ENCODE measurements at regions not wholly inside any gene's neighbourhood (a gene's known extent, or its start where the extent isn't known, plus 50 kb on each side); places are given as distances from the start of the nearest gene placed in this dataset.

DNA sequence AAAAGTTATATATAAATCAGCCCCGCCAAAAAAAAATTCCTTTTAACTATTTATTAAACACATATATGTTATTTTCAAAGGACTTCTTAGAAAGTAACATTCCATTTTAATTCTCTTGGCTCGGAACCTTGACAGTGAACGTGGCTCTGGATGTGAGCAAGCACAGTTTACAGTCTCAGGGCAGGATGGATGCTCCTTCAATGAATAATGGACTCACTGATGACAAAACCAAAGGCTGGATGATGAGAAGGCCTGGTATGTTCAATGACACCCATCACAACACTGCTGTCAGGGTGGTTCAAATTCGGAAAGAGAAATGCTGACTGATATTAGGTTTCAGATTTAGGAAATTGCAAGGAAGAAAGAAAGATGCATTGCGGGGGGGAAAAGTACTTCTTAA, 148.8 kb downstream of the SIPA1L2 start:
- Histone ChIP-seq H3K4me3 (ENCODE audit: low read depth, low read length, poor library complexity, severe bottlenecking) (no peak overlapping the region), H3K4me1 (ENCODE audit: insufficient read depth, low read length, poor library complexity, severe bottlenecking) (no peaks in the 10 kb centered on the region), H3K9me3 (ENCODE audit: low read depth, low read length, poor library complexity, severe bottlenecking) (no peaks in the 10 kb centered on the region), H3K36me3 (ENCODE audit: insufficient read depth, low read length, poor library complexity, severe bottlenecking) (no peaks in the 10 kb centered on the region), H3K27me3 (replicated peaks; ENCODE audit: insufficient read depth, low read depth, low read length, poor library complexity) (no peaks in the 10 kb centered on the region), H3K27ac (ENCODE audit: low read depth, low read length, poor library complexity, severe bottlenecking) (no peak overlapping the region)
- POLR2A ChIA-PET (ENCODE audit: low non-redundant PET): no interaction called here
- TF ChIP-seq EZH2 (IDR thresholded peaks at IDR 0.05; ENCODE audit: borderline replicate concordance, low read depth, low read length, poor library complexity, severe bottlenecking): no peak
- TF ChIP-seq, protein P1, sequence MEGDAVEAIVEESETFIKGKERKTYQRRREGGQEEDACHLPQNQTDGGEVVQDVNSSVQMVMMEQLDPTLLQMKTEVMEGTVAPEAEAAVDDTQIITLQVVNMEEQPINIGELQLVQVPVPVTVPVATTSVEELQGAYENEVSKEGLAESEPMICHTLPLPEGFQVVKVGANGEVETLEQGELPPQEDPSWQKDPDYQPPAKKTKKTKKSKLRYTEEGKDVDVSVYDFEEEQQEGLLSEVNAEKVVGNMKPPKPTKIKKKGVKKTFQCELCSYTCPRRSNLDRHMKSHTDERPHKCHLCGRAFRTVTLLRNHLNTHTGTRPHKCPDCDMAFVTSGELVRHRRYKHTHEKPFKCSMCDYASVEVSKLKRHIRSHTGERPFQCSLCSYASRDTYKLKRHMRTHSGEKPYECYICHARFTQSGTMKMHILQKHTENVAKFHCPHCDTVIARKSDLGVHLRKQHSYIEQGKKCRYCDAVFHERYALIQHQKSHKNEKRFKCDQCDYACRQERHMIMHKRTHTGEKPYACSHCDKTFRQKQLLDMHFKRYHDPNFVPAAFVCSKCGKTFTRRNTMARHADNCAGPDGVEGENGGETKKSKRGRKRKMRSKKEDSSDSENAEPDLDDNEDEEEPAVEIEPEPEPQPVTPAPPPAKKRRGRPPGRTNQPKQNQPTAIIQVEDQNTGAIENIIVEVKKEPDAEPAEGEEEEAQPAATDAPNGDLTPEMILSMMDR (conservative IDR thresholded peaks at IDR 0.05; ENCODE audit: low read depth, low read length): no peak
- CTCF ChIA-PET: no interaction called here
- intact Hi-C loops (cut with micrococcal nuclease; ENCODE audit: unreplicated experiment): no loop called here
- DNase-seq (ENCODE audit: low spot score): no peak
- BruUV-seq (replicated peaks): no TSS peak

GRCh38 chr1:232477728-232478127, 152.2 kb downstream of the SIPA1L2 start:
- H3K27ac ChIP-seq (ENCODE audit: low read depth, low read length, poor library complexity, severe bottlenecking): no peak overlapping the region
- TF ChIP-seq, protein P1 (conservative IDR thresholded peaks at IDR 0.05; ENCODE audit: low read depth, low read length): no peak
- no peak for TF ChIP-seq EZH2 (IDR thresholded peaks at IDR 0.05; ENCODE audit: borderline replicate concordance, low read depth, low read length, poor library complexity, severe bottlenecking)
- intact Hi-C loops (cut with micrococcal nuclease; ENCODE audit: unreplicated experiment): loop anchor here (10.0 kb wide), 1 partner anchor 147 kb away; no protein-coding TSS in a partner anchor
- H3K4me1 ChIP-seq (ENCODE audit: insufficient read depth, low read length, poor library complexity, severe bottlenecking): no peaks in the 10 kb centered on the region
- no peaks in the 10 kb centered on the region for H3K36me3 ChIP-seq (ENCODE audit: insufficient read depth, low read length, poor library complexity, severe bottlenecking)
- BruUV-seq (replicated peaks): no TSS peak
- ChIA-PET CTCF (no interaction called here), POLR2A (ENCODE audit: low non-redundant PET) (no interaction called here)
- H3K27me3 ChIP-seq (replicated peaks; ENCODE audit: insufficient read depth, low read depth, low read length, poor library complexity): no peaks in the 10 kb centered on the region
- no peak for DNase-seq (ENCODE audit: low spot score)
- no peaks in the 10 kb centered on the region for H3K9me3 ChIP-seq (ENCODE audit: low read depth, low read length, poor library complexity, severe bottlenecking)
- H3K4me3 ChIP-seq (ENCODE audit: low read depth, low read length, poor library complexity, severe bottlenecking): no peak overlapping the region

DNA sequence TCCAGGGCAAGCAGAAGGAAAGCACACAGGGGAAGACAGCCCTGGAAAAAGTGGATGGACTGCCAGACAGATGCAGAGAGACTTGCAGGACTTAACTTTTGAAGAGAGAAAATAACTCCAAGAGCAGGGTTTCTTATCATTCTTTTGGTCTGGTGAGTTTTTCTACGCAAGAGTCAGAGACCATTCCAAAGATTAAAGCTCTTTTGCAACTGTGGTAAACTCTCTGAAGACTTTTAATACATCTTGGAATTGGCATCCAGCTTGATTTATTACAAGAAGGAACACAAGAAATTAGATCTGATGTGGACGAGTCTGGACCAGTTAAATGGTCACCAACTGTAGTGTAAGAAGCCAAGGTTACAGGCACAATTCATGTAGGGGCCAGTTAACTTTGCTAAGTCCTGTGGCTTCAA, 153.4 kb downstream of the SIPA1L2 start:
- DNase-seq (ENCODE audit: low spot score): no peak
- Histone ChIP-seq H3K4me1 (ENCODE audit: insufficient read depth, low read length, poor library complexity, severe bottlenecking) (peaks cover 8% of the 10 kb centered on the region), H3K9me3 (ENCODE audit: low read depth, low read length, poor library complexity, severe bottlenecking) (no peaks in the 10 kb centered on the region), H3K27ac (ENCODE audit: low read depth, low read length, poor library complexity, severe bottlenecking) (no peak overlapping the region), H3K27me3 (replicated peaks; ENCODE audit: insufficient read depth, low read depth, low read length, poor library complexity) (no peaks in the 10 kb centered on the region), H3K4me3 (ENCODE audit: low read depth, low read length, poor library complexity, severe bottlenecking) (no peak overlapping the region), H3K36me3 (ENCODE audit: insufficient read depth, low read length, poor library complexity, severe bottlenecking) (no peaks in the 10 kb centered on the region)
- intact Hi-C loops (cut with micrococcal nuclease; ENCODE audit: unreplicated experiment): loop anchor here (10.0 kb wide), 1 partner anchor 148 kb away; no protein-coding TSS in a partner anchor
- TF ChIP-seq, protein P1 (conservative IDR thresholded peaks at IDR 0.05; ENCODE audit: low read depth, low read length): no peak
- no peak for TF ChIP-seq EZH2 (IDR thresholded peaks at IDR 0.05; ENCODE audit: borderline replicate concordance, low read depth, low read length, poor library complexity, severe bottlenecking)
- no TSS peak for BruUV-seq (replicated peaks)
- POLR2A ChIA-PET (ENCODE audit: low non-redundant PET): no interaction called here
- CTCF ChIA-PET: no interaction called here
